ENCODE measurements at regions not wholly inside any gene's neighbourhood (a gene's known extent, or its start where the extent isn't known, plus 50 kb on each side); places are given as distances from the start of the nearest gene placed in this dataset.
"Not testable (repeated sequence)": the region's sequence is repeated elsewhere in the genome, so short reads cannot be mapped to it uniquely, and the experiment has no call there.

DNA sequence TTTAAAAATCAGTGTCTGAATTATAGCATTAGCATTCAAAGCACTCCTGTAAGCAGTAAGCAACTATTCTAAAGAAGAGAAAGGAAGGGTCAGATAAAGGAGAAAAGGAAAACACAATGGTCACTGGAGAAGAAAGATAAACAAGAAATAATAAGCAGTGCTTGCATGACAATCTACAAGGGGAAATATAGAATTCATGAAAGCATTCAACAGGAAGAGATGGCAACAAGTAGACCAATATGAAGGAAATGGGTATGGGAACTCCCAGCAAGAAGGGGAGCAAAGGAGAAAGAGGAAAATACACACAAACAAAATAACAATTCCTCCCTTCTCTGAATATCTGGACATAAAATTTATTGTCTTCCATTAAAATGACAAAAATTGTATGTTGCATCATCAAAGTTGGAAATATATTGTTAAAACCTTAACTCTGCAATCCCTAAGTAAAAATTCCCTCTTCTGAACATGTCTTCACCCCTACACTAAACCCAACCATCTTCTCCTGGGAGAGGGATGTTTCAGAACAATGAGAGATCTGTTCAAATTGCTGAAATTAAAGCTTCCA lies 206.3 kb upstream of the SAMSN1 start:
- Histone ChIP-seq H3K27ac (ENCODE audit: low read depth) (no peak overlapping the region), H3K4me1 (ENCODE audit: insufficient read depth) (no peaks in the 10 kb centered on the region), H3K4me3 (ENCODE audit: low read depth, low read length) (no peak overlapping the region), H3K36me3 (ENCODE audit: insufficient read depth) (no peaks in the 10 kb centered on the region)
- DNase-seq (ENCODE audit: extremely low spot score), result no peak

DNA sequence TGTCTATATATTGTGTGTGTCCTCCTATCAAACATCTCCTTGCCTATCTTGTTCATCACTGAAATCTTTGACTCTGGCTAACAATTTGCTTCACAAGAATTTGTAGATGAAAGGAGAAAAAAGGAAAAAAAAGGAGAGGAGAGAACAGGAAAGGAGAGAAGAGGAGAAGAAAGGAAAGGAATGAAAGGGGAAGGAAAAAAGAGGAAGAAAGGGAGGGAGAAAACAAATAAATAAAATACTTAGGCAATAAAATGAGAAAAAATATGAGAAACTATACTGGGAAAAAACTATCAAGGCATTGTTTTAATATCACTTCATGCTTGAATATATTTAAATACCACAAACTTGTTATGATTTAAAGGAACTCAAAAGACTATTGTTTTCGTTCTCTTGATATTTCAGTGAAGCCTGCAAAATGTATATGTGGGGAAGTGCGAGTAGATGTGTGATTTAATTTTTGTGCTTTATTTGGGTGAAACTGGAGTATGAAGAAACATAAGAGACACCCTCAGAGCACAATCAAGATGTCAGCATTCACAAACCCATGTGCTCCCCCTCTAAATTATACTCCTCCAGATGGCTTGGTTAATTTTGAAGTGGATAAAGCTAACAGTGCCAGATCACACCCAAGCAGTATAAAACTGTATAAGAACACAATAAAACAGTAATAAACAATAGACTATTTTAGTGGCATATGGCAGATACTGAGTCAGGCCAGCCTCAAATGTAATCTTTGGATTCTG lies 205.7 kb upstream of the SAMSN1 start:
- Histone ChIP-seq H3K27ac (ENCODE audit: low read depth) (no peak overlapping the region), H3K4me3 (ENCODE audit: low read depth, low read length) (no peak overlapping the region), H3K4me1 (ENCODE audit: insufficient read depth) (no peaks in the 10 kb centered on the region), H3K36me3 (ENCODE audit: insufficient read depth) (no peaks in the 10 kb centered on the region)
- DNase-seq (ENCODE audit: extremely low spot score), result no peak
- 80% methylated on average over 2 of the region's 2 CpGs for WGBS

DNA sequence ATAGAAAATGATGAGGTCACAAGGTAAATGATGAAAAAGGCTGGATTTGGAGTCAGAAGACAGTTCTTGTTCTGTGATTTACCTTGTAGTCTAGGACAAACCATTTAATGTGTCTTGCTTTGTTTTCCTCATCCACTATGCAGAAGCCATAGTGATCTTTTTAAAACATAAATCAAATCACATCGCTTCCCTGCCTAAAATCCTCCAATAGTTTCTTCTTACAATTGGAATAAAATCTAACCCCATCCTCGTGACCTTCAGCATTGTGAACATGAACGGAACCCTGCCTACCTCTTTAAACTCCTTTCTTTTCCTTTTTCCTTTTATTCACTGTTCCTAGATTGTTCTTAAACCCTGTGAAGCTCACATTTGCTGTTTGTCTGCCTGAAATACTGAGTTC lies 204.9 kb upstream of the SAMSN1 start:
- DNase-seq (ENCODE audit: extremely low spot score), result no peak
- Histone ChIP-seq H3K27ac (ENCODE audit: low read depth) (no peak overlapping the region), H3K36me3 (ENCODE audit: insufficient read depth) (no peaks in the 10 kb centered on the region), H3K4me1 (ENCODE audit: insufficient read depth) (no peaks in the 10 kb centered on the region), H3K4me3 (ENCODE audit: low read depth, low read length) (no peak overlapping the region)
- 95% methylated on average over 3 of the region's 3 CpGs for WGBS

DNA sequence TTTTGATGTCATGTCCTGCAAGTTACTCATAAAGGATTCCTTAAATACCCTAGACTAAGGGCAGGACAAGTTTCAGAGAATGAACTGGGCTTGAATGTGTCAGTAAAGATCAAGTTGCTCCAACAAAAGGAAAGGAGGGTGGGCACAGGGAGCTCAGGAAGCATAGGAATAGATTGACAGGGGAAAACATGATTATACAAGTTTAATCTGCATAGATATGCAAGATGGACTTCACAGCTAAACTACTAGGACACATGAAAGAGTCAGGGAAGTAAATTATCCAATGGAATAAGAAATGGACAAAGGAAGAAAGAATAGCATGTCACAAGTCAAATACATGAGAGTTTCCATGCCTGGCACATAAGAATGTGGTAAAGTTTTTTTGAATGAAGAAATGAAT lies 203.9 kb upstream of the SAMSN1 start:
- no peak for DNase-seq (ENCODE audit: extremely low spot score)
- no peaks in the 10 kb centered on the region for H3K36me3 ChIP-seq (ENCODE audit: insufficient read depth)
- H3K27ac ChIP-seq (ENCODE audit: low read depth), result no peak overlapping the region
- no peak overlapping the region for H3K4me3 ChIP-seq (ENCODE audit: low read depth, low read length)
- H3K4me1 ChIP-seq (ENCODE audit: insufficient read depth), result no peaks in the 10 kb centered on the region

DNA sequence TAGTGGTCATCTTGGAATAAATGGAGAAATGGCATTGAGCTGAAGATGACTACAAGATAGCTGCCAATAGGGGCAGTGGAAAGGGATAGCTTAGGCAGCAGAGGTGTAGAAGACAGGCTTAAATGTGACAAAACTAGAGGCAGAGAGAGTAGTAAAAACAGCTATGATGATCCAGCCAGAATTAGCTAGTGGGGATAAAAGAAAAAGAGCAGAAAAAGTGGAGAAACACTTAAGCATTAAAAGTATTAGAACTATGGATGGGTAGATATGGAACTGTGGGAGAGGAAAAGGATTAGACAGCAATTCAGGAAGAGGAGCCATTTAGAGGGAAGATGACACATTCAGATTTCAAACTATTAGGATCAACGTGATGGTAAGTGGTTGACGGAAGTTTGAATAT lies 202.5 kb upstream of the SAMSN1 start:
- H3K27ac ChIP-seq (ENCODE audit: low read depth), result no peak overlapping the region
- H3K4me3 ChIP-seq (ENCODE audit: low read depth, low read length), result no peak overlapping the region
- H3K4me1 ChIP-seq (ENCODE audit: insufficient read depth), result no peaks in the 10 kb centered on the region
- no peak for DNase-seq (ENCODE audit: extremely low spot score)
- WGBS, result 53% methylated on average over 2 of the region's 2 CpGs
- no peaks in the 10 kb centered on the region for H3K36me3 ChIP-seq (ENCODE audit: insufficient read depth)

DNA sequence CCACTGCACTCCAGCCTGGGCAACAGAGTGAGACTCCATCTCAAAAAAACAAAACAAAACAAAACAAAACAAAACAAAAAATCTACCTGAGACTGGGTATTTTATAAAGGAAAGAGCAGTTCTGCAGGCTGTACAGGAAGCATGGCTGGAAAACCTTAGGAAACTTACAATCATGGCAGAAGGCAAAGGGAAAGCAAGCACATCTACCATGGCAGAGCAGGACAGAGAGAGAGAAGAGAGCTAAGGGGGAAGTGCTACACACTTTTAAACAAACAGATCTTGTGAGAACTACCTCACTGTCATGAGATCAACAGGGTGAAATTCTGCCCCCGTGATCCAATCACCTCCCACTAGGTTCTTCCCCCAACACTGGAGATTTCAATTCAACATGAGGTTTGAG lies 198.3 kb upstream of the SAMSN1 start:
- H3K27ac ChIP-seq (ENCODE audit: low read depth), result no peak overlapping the region
- H3K4me1 ChIP-seq (ENCODE audit: insufficient read depth), result no peaks in the 10 kb centered on the region
- H3K4me3 ChIP-seq (ENCODE audit: low read depth, low read length), result no peak overlapping the region
- no peaks in the 10 kb centered on the region for H3K36me3 ChIP-seq (ENCODE audit: insufficient read depth)
- 98% methylated on average over 1 of the region's 1 CpG for WGBS
- no peak for DNase-seq (ENCODE audit: extremely low spot score)

DNA sequence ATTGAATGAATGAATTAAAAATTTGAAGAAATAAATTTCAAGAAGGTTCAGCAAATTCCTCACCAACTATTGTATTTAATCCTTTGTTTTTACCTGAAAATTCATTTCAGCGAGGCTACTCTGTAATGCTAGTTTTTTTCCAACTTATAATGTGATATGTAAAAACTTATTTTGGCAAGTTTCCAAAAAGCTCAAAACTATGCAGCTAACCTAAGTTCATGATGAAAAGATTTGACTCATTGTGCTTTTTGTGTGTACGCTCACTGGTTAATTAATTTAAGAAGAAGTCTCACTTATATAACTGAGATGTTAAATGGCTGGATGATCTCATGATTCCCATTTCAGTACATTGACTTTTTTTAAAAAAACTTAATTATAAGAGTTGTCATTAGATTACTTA lies 196.0 kb upstream of the SAMSN1 start:
- Histone ChIP-seq H3K36me3 (ENCODE audit: insufficient read depth) (no peaks in the 10 kb centered on the region), H3K27ac (ENCODE audit: low read depth) (no peak overlapping the region), H3K4me3 (ENCODE audit: low read depth, low read length) (no peak overlapping the region), H3K4me1 (ENCODE audit: insufficient read depth) (no peaks in the 10 kb centered on the region)
- WGBS, result 80% methylated on average over 2 of the region's 2 CpGs
- no peak for DNase-seq (ENCODE audit: extremely low spot score)

DNA sequence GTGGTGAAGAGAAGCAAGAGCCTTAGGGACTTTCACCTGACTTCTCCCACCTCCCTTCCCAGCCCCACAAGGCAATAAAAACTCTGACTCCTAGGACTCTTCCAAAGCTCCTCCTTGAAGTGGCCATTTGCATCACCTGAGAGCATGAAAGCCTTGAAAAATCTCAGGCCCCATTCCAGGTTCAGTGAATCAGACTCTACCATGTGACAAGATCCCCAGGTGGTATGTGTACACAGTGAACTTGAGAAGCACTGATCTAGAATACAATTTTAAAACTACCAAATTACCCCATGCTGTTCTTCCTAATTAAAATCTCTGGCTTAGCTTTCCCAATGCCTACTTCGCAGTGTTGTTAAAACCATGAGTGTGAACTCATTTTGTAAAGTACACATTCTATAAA lies 195.1 kb upstream of the SAMSN1 start:
- H3K4me3 ChIP-seq (ENCODE audit: low read depth, low read length), result no peak overlapping the region
- H3K36me3 ChIP-seq (ENCODE audit: insufficient read depth), result no peaks in the 10 kb centered on the region
- WGBS, result 94% methylated on average over 1 of the region's 1 CpG
- H3K4me1 ChIP-seq (ENCODE audit: insufficient read depth), result no peaks in the 10 kb centered on the region
- no peak overlapping the region for H3K27ac ChIP-seq (ENCODE audit: low read depth)
- no peak for DNase-seq (ENCODE audit: extremely low spot score)

DNA sequence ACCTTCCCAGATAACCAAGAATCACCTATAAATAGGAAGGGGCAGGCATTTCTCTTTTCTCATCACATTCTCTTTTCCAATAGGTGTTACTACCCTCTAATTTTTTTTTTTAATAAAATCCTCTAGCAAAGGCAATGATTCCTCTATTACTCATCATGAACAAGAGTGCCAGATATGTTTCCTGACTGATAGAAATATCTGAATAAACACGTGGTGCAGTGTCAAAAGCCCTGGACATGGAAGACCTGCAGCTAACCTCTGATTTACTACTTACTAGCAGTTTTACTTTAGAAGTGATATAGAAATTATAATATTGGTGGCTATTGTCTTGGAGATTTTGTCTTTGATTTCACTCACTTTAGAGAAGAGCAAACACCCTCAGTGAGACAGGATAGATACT lies 194.6 kb upstream of the SAMSN1 start:
- Histone ChIP-seq H3K36me3 (ENCODE audit: insufficient read depth) (no peaks in the 10 kb centered on the region), H3K4me3 (ENCODE audit: low read depth, low read length) (no peak overlapping the region), H3K4me1 (ENCODE audit: insufficient read depth) (no peaks in the 10 kb centered on the region), H3K27ac (ENCODE audit: low read depth) (no peak overlapping the region)
- no peak for DNase-seq (ENCODE audit: extremely low spot score)
- 42% methylated on average over 1 of the region's 1 CpG for WGBS

DNA sequence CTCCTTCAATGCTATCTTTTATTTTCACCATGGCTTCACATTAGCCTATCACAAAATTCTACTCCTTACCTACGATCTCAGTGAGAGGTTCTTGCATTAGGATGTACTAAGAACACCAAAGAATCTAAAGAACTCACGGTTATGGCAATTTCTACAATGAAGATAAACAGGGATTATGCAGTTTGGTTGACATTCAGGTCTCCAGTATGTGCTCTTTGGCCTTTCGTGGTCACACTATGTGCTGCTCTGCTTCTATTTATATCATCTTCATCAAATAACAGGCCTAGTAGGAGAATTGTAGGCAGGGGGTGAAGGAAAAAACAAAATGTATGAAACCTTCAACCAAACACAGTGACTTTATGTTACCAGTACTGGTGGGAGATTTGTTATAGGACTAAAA lies 194.0 kb upstream of the SAMSN1 start:
- 89% methylated on average over 3 of the region's 3 CpGs for WGBS
- DNase-seq (ENCODE audit: extremely low spot score), result no peak
- H3K4me1 ChIP-seq (ENCODE audit: insufficient read depth), result no peaks in the 10 kb centered on the region
- no peak overlapping the region for H3K27ac ChIP-seq (ENCODE audit: low read depth)
- H3K36me3 ChIP-seq (ENCODE audit: insufficient read depth), result no peaks in the 10 kb centered on the region
- no peak overlapping the region for H3K4me3 ChIP-seq (ENCODE audit: low read depth, low read length)

DNA sequence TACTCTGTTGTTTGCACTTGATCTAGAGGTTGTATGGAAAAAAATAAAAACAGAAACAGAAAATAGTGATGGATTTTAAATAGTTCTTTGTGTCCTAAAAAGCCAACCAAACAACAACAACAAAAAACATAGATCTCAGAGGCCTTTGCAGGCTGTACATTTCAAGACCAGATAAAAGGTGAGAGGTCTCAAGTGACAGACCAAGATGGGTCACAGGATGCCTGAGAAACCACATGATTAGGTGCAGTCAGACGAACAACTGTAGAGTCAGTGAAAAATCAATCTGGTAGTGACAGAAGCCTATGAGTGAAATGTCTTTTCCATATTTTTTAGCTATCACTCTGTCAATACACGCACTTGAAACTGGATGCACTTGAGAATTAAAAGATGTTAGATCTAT lies 193.5 kb upstream of the SAMSN1 start:
- Histone ChIP-seq H3K4me1 (ENCODE audit: insufficient read depth) (no peaks in the 10 kb centered on the region), H3K27ac (ENCODE audit: low read depth) (no peak overlapping the region), H3K36me3 (ENCODE audit: insufficient read depth) (no peaks in the 10 kb centered on the region), H3K4me3 (ENCODE audit: low read depth, low read length) (no peak overlapping the region)
- DNase-seq (ENCODE audit: extremely low spot score), result no peak
- 90% methylated on average over 2 of the region's 2 CpGs for WGBS

DNA sequence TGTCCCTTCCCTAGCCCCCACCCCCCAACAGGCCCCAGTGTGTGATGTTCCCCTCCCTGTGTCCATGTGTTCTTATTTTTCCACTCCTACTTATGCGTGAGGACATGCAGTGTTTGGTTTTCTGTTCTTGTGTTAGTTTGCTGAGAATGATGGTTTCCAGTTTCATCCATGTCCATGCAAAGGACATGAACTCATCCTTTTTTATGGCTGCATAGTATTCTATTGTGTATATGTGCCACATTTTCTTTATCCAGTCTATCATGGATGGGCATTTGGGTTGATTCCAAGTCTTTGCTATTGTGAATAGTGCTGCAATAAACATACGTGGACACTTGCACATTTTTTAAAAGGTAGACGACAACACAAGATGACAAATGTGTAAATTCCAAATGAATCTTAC lies 192.5 kb upstream of the SAMSN1 start:
- H3K27ac ChIP-seq (ENCODE audit: low read depth); H3K4me3 ChIP-seq (ENCODE audit: low read depth, low read length); H3K4me1 ChIP-seq (ENCODE audit: insufficient read depth); DNase-seq (ENCODE audit: extremely low spot score); H3K36me3 ChIP-seq (ENCODE audit: insufficient read depth): not testable (repeated sequence)
- 94% methylated on average over 3 of the region's 3 CpGs for WGBS

DNA sequence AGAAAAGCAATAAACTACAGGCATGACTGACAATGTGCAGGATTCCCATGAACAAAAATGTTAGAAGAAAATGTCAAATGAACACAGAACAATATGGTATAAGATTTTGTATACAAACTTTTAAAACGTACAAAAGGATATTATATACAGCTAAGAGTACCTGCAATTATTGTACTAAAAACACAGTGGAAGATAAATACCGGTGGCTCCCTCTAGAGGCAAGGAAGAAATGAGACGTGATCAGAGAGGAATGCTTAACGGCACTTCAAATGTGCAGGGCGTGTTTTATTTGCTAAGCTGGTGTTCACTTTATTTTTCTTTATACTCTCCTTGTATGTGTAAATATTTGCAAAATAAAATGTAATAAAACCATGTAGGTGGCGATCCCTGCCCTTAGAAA lies 191.8 kb upstream of the SAMSN1 start:
- Histone ChIP-seq H3K27ac (ENCODE audit: low read depth) (no peak overlapping the region), H3K4me1 (ENCODE audit: insufficient read depth) (no peaks in the 10 kb centered on the region), H3K36me3 (ENCODE audit: insufficient read depth) (no peaks in the 10 kb centered on the region), H3K4me3 (ENCODE audit: low read depth, low read length) (no peak overlapping the region)
- 53% methylated on average over 6 of the region's 6 CpGs for WGBS
- no peak for DNase-seq (ENCODE audit: extremely low spot score)

DNA sequence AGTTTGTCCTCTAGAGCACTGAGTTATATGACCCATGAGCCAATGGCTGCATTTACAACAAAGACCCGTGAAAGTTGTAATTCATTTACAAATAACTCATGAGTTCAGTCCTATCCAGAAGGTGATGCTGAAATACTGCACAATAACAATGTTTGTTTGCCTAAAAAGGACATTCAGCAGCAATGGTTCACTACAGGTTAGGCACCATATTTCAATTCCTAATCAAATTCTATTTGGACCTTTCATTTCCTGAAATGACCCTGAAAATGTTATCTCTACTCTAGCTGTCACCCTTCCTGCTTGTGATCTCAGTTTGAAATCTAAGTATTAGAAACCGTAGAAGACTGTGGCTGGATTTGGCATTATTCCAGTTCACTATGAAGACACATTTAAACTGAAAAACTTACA lies 191.2 kb upstream of the SAMSN1 start:
- Histone ChIP-seq H3K4me3 (ENCODE audit: low read depth, low read length) (no peak overlapping the region), H3K27ac (ENCODE audit: low read depth) (no peak overlapping the region), H3K4me1 (ENCODE audit: insufficient read depth) (no peaks in the 10 kb centered on the region), H3K36me3 (ENCODE audit: insufficient read depth) (no peaks in the 10 kb centered on the region)
- no peak for DNase-seq (ENCODE audit: extremely low spot score)
- 47% methylated on average over 2 of the region's 2 CpGs for WGBS

DNA sequence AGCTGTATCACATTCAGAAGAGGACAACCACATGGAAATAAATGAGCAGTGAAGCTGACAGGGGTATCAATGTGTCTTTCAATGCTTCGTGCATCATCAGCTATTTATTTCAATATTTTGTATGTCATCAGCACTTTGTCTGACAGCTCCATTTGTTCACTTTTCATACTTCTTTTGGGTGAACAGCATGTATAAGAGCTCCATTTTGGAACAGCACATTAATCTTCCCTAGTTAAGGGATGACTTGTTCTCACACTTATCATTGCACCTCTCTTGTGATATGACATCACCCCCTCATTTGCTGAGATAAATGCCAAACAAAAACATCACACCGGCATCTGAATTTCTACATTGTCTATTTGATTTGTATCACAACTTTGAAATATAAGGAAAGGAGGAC lies 190.6 kb upstream of the SAMSN1 start:
- Histone ChIP-seq H3K4me3 (ENCODE audit: low read depth, low read length) (no peak overlapping the region), H3K36me3 (ENCODE audit: insufficient read depth) (no peaks in the 10 kb centered on the region), H3K4me1 (ENCODE audit: insufficient read depth) (no peaks in the 10 kb centered on the region), H3K27ac (ENCODE audit: low read depth) (no peak overlapping the region)
- DNase-seq (ENCODE audit: extremely low spot score), result no peak
- 85% methylated on average over 2 of the region's 2 CpGs for WGBS
